GM18517 (cell line): ENCODE measurements at regions not wholly inside any gene's neighbourhood (a gene's known extent, or its start where the extent isn't known, plus 50 kb on each side); places are given as distances from the start of the nearest gene placed in this dataset.

Source experiments
- ATAC-seq: cut with Tn5 transposase; IDR thresholded peaks from one replicate; pipeline ENCODE4 v1.9.1; 2021; ENCODE audit warnings: mild to moderate bottlenecking, moderate library complexity; ENCODE audit not compliant: unreplicated experiment

- no peak for ATAC-seq
Observed at GRCh38 chr13:91295712-91296410, 51.6 kb upstream of the MIR17HG start.

GRCh38 chr13:91297503-91297902 lies 50.0 kb upstream of the MIR17HG start:
- ATAC-seq: no peak
